Body of pancreas (tissue), 4 donors: ENCODE measurements at regions not wholly inside any gene's neighbourhood (a gene's known extent, or its start where the extent isn't known, plus 50 kb on each side); places are given as distances from the start of the nearest gene placed in this dataset.

Experiments
- CTCF ChIP-seq, 7 experiments: fragments of 450-650 bp in 4 of 7; fragments of 200-600 bp in 3 of 7; sonication (generic) in 3 of 7; IDR thresholded peaks; one replicate each; pipeline ENCODE4 v1.5.1; 2016 to 2019; ENCODE audit warnings: antibody characterized with exemption in 7 of 7
- POLR2A ChIP-seq, 3 donors: fragments of 450-650 bp; IDR thresholded peaks; one replicate each; pipeline ENCODE4 v1.6.1; 2016; ENCODE audit warnings: antibody characterized with exemption in 3 of 3, mild to moderate bottlenecking in 2 of 3

GRCh38 chr2:102979429-102979828 lies 217.6 kb downstream of the TMEM182 start:
- TF ChIP-seq CTCF (IDR thresholded peaks at IDR 0.05) = no peak
- no peak for TF ChIP-seq POLR2A (IDR thresholded peaks at IDR 0.05)
